Stimulated activated CD8-positive, alpha-beta memory T cell treated with anti-CD3 and anti-CD28 coated beads, Interleukin-2, amount 100 ng/mL, for 1 hour (primary cell): ENCODE measurements at regions not wholly inside any gene's neighbourhood (a gene's known extent, or its start where the extent isn't known, plus 50 kb on each side); places are given as distances from the start of the nearest gene placed in this dataset.

Source experiments
- DNase-seq, 2 donors: peaks; one replicate each; pipeline ENCODE4 v3.0.0-alpha.2; 2020; ENCODE audit warnings: low read depth in 2 of 2

GRCh38 chr10:81784111-81784597, 90.8 kb upstream of the NRG3 start:
- DNase-seq: no peak

GRCh38 chr10:81792729-81793128, 82.3 kb upstream of the NRG3 start:
- no peak for DNase-seq

- DNase-seq: no peak
These were observed 68.2 kb upstream of the NRG3 start for GRCh38 chr10:81806842-81807241.

- DNase-seq: no peak
These were observed 60.2 kb upstream of the NRG3 start for GRCh38 chr10:81814842-81815241.

- no peak for DNase-seq
These were observed 57.3 kb upstream of the NRG3 start for GRCh38 chr10:81817596-81818170.

GRCh38 chr10:81820418-81820817, 54.6 kb upstream of the NRG3 start:
- DNase-seq: no peak
